GM19463 (cell line): ENCODE measurements at regions not wholly inside any gene's neighbourhood (a gene's known extent, or its start where the extent isn't known, plus 50 kb on each side); places are given as distances from the start of the nearest gene placed in this dataset.
"Not testable (repeated sequence)": the region's sequence is repeated elsewhere in the genome, so short reads cannot be mapped to it uniquely, and the experiment has no call there.

Experiments
- ATAC-seq: cut with Tn5 transposase; IDR thresholded peaks from one replicate; pipeline ENCODE4 v1.9.1; 2021; ENCODE audit warnings: mild to moderate bottlenecking, moderate library complexity; ENCODE audit not compliant: unreplicated experiment

DNA sequence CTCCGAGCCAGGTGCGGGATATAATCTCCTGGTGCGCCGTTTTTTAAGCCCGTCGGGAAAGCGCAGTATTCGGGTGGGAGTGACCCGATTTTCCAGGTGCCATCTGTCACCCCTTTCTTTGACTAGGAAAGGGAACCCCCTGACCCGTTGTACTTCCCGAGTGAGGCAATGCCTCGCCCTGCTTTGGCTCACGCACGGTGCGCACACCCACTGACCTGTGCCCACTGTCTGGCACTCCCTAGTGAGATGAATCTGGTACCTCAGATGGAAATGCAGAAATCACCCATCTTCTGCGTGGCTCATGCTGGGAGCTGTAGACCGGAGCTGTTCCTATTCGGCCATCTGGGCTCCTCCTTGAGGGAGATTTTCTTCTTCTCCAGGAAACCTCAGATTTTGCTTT lies 1135.1 kb upstream of the DIAPH2 start:
- not testable (repeated sequence) for ATAC-seq

GRCh38 chrX:95585321-95585720 lies 1099.3 kb upstream of the DIAPH2 start:
- no peak for ATAC-seq

DNA sequence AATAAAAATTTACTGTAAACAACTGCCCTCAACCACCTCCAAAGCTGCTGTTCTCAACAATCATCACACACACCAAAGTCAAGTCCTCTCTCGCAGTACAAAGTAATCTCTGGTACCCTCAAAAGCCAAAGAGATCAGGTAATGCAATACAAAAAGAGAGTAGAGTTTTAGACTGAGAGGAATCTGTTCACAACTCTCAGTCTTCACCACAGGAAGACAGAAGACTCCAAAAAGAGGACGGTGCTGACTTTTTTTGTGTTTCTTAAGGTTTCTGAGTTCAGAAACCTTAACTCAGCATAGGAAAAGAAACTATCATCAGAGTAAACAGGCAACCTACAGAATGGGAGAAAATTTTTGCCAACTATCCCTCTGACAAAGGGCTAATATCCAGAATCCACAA lies 1072.3 kb upstream of the DIAPH2 start:
- no peak for ATAC-seq

DNA sequence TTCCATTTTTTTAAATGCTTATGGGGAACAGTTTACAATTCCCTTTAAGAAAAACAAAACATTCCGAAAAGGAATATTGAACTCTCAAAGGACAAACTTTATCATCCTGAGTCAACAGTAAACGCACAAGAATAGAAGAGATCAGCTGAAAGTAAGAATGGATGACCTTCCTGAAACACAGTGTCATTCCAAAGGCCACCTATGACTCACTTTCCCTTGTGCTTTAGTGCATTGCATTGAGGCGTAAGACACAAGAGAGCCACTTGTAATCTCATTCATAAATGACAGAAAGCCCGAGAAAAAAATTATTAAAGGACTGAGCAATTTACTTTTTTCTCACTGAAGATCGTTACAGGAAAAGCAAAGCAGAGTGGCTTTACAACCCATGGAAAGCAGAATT lies 1062.4 kb upstream of the DIAPH2 start:
- no peak for ATAC-seq

DNA sequence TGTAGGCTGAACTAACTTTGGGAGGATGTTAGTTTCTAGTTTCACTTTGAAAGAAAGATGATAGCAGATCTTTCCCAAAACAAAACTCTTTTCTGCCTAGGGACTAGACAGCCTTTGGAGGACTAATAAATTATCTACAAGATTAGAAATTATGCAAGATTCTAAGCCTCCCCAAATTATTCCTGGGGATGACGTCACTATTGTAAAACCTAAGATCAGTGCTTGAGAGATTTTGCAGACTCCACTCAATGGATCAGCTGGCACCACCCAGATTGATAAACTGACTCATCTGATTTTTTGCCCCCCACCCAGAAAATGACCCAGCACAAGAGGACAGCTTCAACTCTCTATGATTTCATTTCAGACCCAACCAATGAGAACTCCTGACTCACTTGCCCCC lies 1057.9 kb upstream of the DIAPH2 start:
- ATAC-seq: no peak

DNA sequence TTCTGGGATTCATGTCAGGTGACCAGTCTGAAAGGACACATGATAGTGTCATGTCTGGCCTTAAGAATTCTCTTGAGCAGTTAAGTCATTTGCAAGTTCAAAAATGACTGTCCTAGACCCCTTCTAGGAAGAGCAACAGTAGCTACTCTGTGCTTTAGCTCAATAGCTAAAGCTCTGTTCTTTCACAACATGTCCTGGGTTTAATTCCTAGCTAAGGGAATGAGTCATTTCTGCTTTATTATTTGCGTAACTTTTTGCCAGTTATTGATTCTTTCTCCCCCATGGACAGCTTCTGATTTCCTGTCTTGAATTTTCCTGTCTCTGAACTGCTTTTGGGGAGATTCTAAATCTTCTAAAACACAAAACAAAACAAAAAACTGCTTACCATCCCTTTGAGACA lies 1055.8 kb upstream of the DIAPH2 start:
- ATAC-seq: no peak

- no peak for ATAC-seq
Observed at GRCh38 chrX:95629737-95630136, 1054.9 kb upstream of the DIAPH2 start.

DNA sequence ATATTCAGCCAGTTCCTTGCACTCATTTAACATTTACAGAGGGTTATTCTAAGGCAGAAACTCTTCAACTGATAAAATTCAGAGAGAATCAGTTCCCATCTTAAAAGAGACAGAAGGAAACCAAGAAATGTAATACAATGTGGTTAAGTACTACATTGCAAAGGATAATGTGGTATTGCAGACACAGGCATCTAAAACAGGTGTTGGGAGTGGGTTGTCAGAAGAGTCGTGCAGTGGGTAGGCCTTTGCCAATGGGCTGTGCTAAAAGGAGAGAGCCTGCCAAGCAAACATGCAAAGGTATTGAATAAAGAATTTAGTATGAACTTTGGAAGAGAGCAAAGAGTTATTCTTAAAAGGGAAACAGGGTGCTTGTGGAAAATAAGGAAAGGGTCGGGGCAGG lies 1044.4 kb upstream of the DIAPH2 start:
- ATAC-seq: no peak

DNA sequence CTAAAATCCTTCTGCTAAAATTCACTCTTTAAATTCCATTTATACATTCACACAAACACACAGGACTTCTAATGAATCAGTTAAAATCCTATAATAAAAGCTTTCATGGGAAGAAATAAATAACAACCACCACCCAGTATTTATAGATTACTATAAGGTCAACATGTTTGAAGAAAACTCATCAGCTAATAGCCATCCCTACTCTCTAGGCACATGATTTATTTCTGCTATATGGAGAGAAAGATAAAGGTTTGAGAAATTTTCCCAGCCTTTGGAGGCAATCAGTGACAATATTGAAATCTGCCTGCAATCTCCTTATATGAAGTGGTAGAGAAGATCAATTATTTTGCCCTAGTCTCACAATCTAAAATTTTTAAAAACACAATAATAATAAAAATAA lies 1038.9 kb upstream of the DIAPH2 start:
- ATAC-seq: no peak

GRCh38 chrX:95662200-95662599 lies 1022.4 kb upstream of the DIAPH2 start:
- no peak for ATAC-seq

DNA sequence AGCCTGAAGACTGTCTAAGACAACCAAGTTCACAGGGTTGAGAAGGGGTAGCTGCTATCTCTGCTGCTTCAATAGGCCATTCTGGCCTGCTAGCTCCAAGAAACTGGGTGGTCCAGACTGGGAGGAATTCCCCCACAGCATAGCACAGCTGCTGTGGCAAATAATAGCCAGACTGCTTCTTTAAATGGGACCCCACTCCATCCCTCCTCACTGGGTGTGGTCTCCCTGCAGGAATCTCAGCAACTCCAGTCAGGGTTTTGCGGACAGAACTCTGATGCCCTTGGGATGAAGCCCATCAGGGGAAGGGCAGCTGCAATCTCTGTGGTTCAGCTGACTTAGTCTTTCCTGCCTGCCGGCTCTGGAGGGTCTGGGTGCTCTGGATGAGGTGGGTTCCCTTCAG lies 1018.6 kb upstream of the DIAPH2 start:
- no peak for ATAC-seq

DNA sequence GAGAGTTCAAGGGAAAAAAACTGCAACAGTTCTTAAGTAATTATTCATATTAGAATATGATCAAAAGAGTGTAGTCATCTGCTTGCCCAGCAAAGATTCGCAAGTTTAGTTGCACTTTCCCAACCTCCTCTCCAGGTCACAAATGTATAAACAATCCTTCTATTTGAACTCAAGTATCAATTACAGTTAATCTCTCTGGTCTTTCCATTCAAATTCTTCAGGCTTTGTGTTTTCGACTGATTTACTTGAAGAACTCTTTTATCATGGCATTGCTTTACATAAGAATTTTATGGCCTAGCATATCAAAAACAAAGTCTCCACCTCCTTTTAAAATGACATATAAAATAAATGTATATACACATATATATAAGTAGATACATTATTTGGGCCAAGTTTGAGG lies 1009.6 kb upstream of the DIAPH2 start:
- no peak for ATAC-seq

GRCh38 chrX:95675794-95676193 lies 1008.8 kb upstream of the DIAPH2 start:
- ATAC-seq: no peak

GRCh38 chrX:95678679-95679078 lies 1006.0 kb upstream of the DIAPH2 start:
- no peak for ATAC-seq

GRCh38 chrX:95693365-95693764 lies 991.3 kb upstream of the DIAPH2 start:
- no peak for ATAC-seq

DNA sequence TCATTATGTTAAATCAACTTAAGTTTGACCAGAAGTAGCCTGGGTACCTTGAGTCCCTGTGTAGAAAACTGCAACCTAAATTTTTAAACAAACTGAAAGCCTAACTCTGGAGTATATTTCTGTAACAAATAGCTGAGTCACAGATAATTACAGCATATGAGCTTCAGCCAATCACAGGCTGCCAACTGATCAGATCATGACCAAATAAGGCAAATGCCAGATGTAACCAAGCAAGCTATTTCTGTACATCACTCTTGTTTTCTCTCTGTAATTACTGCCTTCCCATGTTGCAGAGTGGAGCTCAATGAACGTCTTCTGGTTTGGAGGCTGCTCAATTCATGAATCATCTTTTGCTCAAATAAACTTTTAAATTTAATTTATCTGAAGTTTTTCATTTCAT lies 980.9 kb upstream of the DIAPH2 start:
- no peak for ATAC-seq

- ATAC-seq: no peak
Observed at GRCh38 chrX:95716841-95717240, 967.8 kb upstream of the DIAPH2 start.

DNA sequence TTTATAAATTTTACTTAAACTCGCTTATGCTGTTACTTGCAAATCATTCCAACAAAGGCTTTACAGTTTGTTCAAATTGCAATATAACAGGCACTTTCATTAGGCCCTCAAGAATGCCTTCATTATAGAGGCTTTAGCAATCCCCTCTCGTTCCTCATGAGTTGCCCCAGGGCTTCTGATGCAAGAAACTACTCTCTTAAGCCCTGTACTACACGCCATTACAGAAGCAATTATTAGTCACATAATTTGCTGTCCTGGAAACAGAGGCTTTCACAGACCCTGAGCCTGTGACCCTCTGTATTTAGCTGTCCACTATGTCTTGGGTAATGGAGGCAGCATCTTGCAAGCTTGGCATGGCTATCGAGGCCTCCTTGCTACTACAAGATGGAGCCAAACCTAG lies 965.9 kb upstream of the DIAPH2 start:
- no peak for ATAC-seq

GRCh38 chrX:95721011-95721410 lies 963.6 kb upstream of the DIAPH2 start:
- ATAC-seq: no peak

GRCh38 chrX:95728446-95728845 lies 956.2 kb upstream of the DIAPH2 start:
- ATAC-seq: no peak

- ATAC-seq: no peak
Observed at GRCh38 chrX:95729401-95729800, 955.2 kb upstream of the DIAPH2 start.

DNA sequence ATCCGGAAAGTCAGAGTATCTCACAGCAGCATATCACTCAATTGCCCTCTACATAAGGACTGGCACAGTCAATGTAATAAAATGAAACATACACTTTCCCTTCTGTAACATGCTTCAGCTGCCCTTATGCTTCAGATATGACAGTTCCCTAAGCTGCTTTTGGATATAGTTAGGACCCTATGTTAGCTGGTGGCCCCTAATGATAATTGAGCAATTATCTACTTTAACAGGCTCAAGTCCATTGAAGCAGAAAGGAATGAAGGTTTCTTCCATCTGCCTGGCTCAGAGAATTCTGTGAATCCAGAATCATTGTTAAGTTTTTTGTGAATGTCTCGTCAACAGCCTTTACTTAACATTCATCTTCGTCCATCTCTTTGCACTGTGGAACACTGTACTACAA lies 951.2 kb upstream of the DIAPH2 start:
- ATAC-seq: no peak

- ATAC-seq: no peak
Observed at GRCh38 chrX:95754411-95754810, 930.2 kb upstream of the DIAPH2 start.

- ATAC-seq: no peak
Observed at GRCh38 chrX:95760356-95760755, 924.3 kb upstream of the DIAPH2 start.
